GM21367 (cell line): ENCODE measurements at regions not wholly inside any gene's neighbourhood (a gene's known extent, or its start where the extent isn't known, plus 50 kb on each side); places are given as distances from the start of the nearest gene placed in this dataset.

ENCODE experiments used
- ATAC-seq: cut with Tn5 transposase; IDR thresholded peaks from one replicate; pipeline ENCODE4 v1.9.1; 2021; ENCODE audit not compliant: unreplicated experiment

GRCh38 chr5:104755806-104756205, 1193.2 kb upstream of the NUDT12 start:
- ATAC-seq: no peak

GRCh38 chr5:104754311-104754995, 1191.9 kb upstream of the NUDT12 start:
- no peak for ATAC-seq

DNA sequence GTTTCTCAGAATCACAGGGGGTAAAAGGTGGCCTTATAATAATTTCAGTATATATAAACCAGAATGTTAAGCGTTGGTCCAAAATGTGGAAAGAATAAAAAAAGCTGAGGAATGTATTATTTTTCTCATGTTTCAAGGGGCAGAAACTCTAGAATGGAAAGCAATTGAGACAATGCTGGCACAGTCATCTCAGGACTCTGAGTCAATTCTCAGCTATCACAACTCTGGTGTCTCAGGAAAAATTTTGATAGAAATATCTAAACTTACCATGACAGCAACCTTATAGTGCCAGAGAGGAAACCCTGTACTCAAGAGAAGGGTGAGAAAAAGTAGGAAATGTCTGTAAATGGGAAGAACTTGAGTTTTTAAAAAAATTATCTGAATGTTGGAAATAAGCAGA, 1189.4 kb upstream of the NUDT12 start:
- no peak for ATAC-seq

DNA sequence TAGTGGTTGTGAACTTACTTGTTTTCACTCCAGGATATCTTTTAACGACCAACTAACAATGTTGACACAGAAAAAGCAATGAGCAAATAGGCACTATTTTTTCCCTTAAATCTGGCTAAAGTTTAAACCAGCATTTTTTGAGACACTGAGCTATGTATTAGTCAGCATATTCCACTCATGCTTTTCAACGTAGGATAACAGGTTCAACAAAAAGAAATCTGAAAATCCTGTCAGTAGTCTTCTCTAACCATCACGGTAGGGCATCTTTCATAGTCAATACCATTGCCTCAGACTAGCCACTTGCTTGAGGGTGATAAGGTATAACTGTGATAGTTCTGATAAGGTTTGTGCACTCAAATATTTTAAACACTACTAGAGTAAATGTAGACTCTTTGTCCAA, 1177.3 kb upstream of the NUDT12 start:
- ATAC-seq: no peak

DNA sequence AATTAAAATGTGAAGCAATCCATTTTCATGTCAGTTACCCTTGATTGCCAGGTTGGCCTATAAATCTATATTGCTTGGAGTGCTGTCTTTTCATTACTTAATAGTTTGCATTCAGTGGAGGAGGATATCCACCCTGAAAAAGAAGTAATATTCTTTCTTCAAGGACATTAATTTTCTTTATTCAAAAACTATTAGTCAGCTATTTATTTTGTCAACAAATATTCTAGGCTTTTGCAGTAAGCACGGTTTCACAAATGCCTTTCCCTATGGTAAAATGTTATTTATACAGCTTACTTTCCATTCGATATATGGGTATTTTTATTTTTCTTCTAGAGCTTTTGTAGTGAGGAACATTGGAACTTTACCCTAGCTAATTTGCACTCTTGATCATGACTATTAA, 1176.9 kb upstream of the NUDT12 start:
- ATAC-seq: no peak

- ATAC-seq: no peak
Measured at GRCh38 chr5:104736073-104736472, 1173.5 kb upstream of the NUDT12 start.

DNA sequence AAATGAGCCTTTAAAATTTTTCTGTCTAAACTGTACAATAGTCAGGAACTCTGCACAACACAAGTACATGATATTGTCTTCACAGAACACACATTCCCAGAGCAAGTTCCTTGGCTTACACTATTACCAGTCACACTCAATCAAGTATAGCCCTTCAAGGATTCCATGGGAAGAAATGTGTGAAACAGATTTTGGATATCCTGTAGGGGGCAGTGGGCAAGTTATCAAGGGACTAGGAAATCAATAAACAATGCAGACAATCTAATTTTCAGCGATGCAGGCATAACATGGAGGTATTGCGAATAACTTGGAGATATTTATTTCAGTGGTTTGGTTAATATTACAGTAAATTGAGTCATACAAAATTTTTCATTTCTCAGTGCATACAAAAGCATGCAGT, 1171.5 kb upstream of the NUDT12 start:
- no peak for ATAC-seq

DNA sequence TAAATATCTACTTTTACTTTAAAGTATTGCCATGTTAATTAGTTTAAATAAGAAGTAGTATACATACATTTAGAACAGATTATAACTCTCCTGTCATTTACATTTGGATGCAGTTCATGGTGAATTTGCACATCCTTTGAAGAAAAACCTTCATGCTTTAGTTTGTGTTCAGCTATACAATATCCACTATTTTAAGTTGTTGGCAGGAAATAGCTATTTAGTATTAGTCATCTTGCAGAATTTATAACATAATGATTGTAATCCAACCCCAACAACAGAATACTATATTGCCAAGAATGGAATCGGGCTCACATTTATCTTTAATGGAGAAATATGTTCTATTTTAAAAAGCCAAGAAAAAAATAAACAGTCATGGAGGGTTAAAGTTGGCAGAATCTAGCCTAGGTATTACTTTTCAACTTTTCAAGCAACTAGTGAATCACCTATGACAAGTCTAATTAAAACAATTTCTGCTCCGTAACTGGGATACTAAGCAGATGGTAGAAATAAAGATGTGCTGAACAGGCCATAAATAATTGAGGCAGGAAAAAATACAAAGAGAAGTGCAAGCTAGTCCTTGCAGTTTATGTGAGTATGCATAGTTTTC, 1170.6 kb upstream of the NUDT12 start:
- ATAC-seq: no peak

GRCh38 chr5:104731331-104731730, 1168.7 kb upstream of the NUDT12 start:
- no peak for ATAC-seq

- no peak for ATAC-seq
Measured at GRCh38 chr5:104708027-104708426, 1145.4 kb upstream of the NUDT12 start.

DNA sequence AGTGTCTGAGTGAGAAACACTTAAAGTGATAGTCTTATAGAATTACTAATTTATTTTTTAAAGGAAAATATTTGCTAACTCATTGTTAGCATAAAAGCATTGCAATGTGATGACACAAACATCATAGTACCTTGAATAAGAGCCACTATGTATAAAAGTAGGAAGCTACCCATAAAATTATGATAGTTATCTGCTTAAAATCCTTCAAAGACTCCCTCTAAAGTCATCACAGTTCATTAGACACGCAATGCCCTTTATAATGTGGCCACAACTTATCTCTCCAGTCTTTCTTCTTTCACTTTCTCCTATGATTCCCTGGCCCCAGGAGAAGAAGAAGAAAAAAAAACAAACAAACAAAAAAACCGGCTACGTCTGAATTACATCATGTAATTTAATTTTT, 1144.0 kb upstream of the NUDT12 start:
- ATAC-seq: no peak

DNA sequence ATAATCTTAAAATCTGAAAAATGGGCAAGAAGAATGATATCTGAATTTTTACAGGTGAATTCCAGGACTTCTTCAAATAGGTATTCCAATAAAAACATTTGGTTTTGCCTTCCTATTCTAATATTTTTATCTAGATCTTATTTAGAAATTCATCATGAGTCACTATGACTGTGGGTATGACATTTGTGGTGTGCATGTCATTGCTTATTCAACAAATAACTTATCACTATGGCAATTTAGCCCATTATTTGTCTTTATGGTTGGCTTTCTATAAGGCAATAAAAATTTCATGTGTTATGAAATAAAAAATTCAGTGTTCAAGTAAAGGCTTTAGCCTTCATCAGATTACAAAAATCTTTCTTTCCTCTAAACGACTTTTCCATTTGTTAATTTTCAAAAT, 1139.6 kb upstream of the NUDT12 start:
- ATAC-seq: no peak

- no peak for ATAC-seq
Measured at GRCh38 chr5:104699438-104699837, 1136.8 kb upstream of the NUDT12 start.

DNA sequence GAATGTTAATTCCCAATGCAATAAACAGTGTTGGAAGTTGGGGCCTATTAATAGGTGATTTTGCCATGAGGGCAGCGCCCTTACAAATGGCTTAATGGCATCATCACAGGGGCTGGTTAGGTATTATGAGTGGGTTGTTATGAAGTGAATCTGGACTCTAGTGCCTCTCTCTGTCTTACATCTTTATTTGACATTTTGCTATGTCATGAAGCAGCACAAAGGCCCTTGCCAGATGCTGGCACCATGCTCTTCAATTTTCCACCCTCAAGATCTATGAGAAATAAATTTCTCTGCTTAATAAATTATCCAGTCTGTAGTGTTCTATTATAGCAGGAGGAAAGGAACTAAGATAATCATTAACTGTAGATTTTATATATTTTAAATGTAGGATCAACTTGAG, 1098.7 kb upstream of the NUDT12 start:
- no peak for ATAC-seq

GRCh38 chr5:104659497-104659896, 1096.9 kb upstream of the NUDT12 start:
- ATAC-seq: no peak

DNA sequence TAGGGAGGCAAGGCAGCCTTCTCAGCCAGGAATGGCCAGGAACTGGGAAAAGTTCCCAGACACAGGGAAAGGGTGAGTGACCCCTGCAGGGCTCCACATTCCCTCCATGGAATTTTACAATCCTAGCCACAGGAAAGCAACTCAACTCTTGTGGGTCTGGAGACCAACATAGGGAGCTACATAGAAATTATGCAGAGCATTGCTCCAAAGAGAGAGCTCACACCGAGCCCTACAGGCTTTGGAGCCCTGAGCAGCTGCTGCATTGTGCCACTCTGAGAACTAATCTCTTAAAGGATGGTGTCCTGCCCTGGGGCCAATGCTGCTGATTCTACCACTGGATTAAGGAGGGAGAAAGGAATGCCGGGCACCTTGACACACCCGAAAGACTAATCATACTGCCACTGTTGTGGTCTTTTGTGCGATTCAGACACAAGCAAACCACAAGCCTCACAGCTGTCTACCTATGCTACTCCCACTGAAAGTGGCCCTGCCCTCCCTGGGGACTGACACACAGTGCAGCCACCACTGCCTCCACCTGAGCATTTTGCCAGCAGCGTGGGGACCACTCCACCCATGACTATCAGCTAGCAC, 1089.8 kb upstream of the NUDT12 start:
- no peak for ATAC-seq

DNA sequence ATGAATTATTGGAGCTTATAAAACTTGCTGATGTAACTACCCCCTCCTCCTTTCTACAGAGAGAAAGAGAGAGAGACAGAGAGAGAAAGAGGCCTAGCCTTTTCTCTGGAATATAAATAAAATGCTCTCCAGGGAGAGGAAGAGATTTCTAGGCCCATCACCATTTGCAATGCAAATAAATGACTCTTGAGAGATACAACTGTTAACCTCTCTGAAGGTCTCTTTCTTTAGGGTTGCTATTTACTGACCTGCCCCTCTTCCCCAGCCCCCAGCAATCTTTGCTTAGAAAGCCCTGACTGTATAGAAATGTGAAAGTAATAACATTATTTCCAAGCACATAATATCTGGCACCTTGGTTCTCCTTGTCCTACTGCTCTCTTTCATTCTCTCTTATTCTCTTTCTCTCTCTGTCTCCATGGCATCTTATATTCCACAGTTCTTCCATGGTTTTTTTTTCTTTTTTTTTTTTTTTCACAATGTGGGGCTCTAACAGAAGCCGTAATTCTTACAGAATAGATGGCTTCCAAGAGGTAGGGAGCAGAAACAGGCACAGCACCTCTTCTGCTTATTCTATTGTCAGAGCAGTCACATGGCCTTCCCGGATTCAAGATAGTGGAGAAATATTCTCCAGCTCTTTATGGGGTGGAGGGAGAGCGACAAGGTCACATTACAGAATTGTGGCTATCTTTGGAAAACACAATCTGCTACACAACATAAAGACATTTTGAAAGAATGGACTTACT, 1087.9 kb upstream of the NUDT12 start:
- no peak for ATAC-seq

DNA sequence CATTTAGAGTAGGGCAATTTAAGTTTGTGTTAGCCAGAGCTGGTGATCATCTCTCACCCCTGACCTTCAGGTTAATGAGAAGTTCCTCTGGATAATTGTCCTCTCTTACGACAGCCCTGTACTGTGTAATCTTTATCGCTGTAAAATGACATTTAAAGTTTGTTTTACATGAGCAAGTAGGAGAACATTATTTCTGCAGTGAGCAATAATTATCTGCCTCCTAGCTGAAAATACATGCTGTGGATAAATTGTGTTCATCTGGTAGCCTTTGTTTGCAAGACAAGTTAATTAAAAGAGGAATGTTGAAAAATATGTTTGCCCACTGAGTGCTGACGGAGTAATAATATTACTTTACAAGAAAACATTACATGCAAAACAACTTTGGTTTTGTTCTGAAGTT, 1083.8 kb upstream of the NUDT12 start:
- no peak for ATAC-seq

GRCh38 chr5:104643320-104643719, 1080.7 kb upstream of the NUDT12 start:
- no peak for ATAC-seq

- ATAC-seq: no peak
Measured at GRCh38 chr5:104635227-104635626, 1072.6 kb upstream of the NUDT12 start.

DNA sequence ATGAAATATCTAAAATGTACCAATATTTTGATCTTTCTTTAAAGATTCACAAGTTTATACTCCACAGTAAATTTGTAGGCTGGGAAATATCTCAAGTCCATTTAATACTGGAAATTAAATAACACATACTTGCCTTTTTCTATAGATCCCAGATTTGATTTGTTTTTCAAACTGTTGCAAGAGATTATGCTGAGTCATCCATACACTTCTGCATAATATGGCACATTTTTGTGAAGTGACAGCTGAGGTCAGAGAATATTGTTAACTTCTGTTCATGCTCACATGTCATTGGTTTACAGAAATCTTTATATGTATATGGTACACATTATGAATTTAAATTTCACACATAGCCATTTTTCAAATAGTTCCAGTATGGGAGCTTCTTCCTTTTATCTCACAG, 1066.3 kb upstream of the NUDT12 start:
- no peak for ATAC-seq

GRCh38 chr5:104626122-104626521, 1063.5 kb upstream of the NUDT12 start:
- ATAC-seq: no peak
